GM12878 (cell line): ENCODE measurements at regions not wholly inside any gene's neighbourhood (a gene's known extent, or its start where the extent isn't known, plus 50 kb on each side); places are given as distances from the start of the nearest gene placed in this dataset.

Experiments used
- ATAC-seq: fragments of 200-7000 bp; cut with Tn5 transposase; 3 replicates; pipeline ENCODE4 v1.9.1; 2020; ENCODE audit warnings: mild to moderate bottlenecking, moderate library complexity
- BruUV-seq: library from RNA; stranded (reverse); fragments of 400-500 nt; replicated peaks from 2 replicates; lab custom pipeline; 2021; lab: Mats Ljungman, UMichigan
- CTCF ChIA-PET: fragments of 300-600 bp; sonication (Branson Sonifier 250); formaldehyde crosslinking; extraction: SDS; loops from one replicate; lab custom pipeline; 2021; ENCODE audit warnings: inconsistent platforms; lab: Yijun Ruan, JAX
- POLR2A ChIA-PET: fragments of 350-600 bp; formaldehyde crosslinking; extraction: SDS; loops from one replicate; lab custom pipeline; 2021; ENCODE audit warnings: inconsistent platforms; lab: Charles Lee
- RAD21 ChIA-PET: fragments of 300-600 bp; sonication (Branson Sonifier 250); formaldehyde crosslinking; loops from one replicate; lab custom pipeline; 2023; ENCODE audit warnings: antibody characterized with exemption; ENCODE audit not compliant: unreplicated experiment; lab: Charles Lee
- SMC1A ChIA-PET: fragments of 300-600 bp; sonication (Branson Sonifier 250); formaldehyde crosslinking; loops from one replicate; lab custom pipeline; 2023; ENCODE audit not compliant: unreplicated experiment, uncharacterized antibody; lab: Charles Lee
- DNase-seq: peaks from one replicate; pipeline ENCODE4 v3.0.0-alpha.2; 2011; ENCODE audit warnings: low read depth, low spot score
- FAIRE-seq: peaks from 3 replicates; lab custom pipeline; 2011; peaks lifted over from hg19 to GRCh38; lab: Jason Lieb, UNC
- H2AFZ ChIP-seq: 2 replicates; pipeline ENCODE4 v1.6.0; 2011; ENCODE audit warnings: low read depth, low read length, control low read depth; ENCODE audit not compliant: control insufficient read depth
- H3K27ac ChIP-seq: 2 replicates; pipeline ENCODE4 v1.5.1; 2011; ENCODE audit warnings: control low read depth; ENCODE audit not compliant: control insufficient read depth, insufficient read depth
- H3K27me3 ChIP-seq, 2 experiments: replicated peaks in 1 of 2; 2 replicates each; pipeline versions ENCODE4 v1.6.0 to v1.6.1; 2011; ENCODE audit warnings: low read length in 1 of 2; ENCODE audit not compliant: control insufficient read depth in 2 of 2, insufficient read depth in 2 of 2
- H3K36me3 ChIP-seq, 2 experiments: 2 replicates each; pipeline ENCODE4 v1.5.1; 2011; ENCODE audit warnings: low read length in 1 of 2; ENCODE audit not compliant: control insufficient read depth in 2 of 2, insufficient read depth in 2 of 2
- H3K4me1 ChIP-seq: 2 replicates; pipeline ENCODE4 v1.6.1; 2011; ENCODE audit warnings: mild to moderate bottlenecking, low read length, moderate library complexity, mixed read lengths; ENCODE audit not compliant: control insufficient read depth, insufficient read depth
- H3K4me2 ChIP-seq: 2 replicates; pipeline ENCODE4 v1.6.0; 2011; ENCODE audit warnings: control low read depth; ENCODE audit not compliant: control insufficient read depth, insufficient read depth
- H3K4me3 ChIP-seq: fragments of 200-600 bp; sonication (generic); 2 replicates; pipeline ENCODE4 v1.5.1; 2016
- H3K79me2 ChIP-seq: 2 replicates; pipeline ENCODE4 v1.6.0; 2011; ENCODE audit warnings: low read length; ENCODE audit not compliant: control insufficient read depth, insufficient read depth
- H3K9ac ChIP-seq: 2 replicates; pipeline ENCODE4 v1.8.0; 2011; ENCODE audit warnings: low read length, control low read depth, mixed read lengths; ENCODE audit not compliant: control insufficient read depth, insufficient read depth
- H3K9me3 ChIP-seq: replicated peaks from 3 replicates; pipeline ENCODE4 v1.5.1; 2011; ENCODE audit warnings: mild to moderate bottlenecking, low read length; ENCODE audit not compliant: control insufficient read depth, insufficient read depth
- H4K20me1 ChIP-seq: 2 replicates; pipeline ENCODE4 v1.6.0; 2011; ENCODE audit not compliant: control insufficient read depth, insufficient read depth
- CREM ChIP-seq: IDR thresholded peaks from 2 replicates; pipeline ENCODE4 v1.6.1; 2014; ENCODE audit warnings: antibody characterized with exemption, low read depth
- FOXK2 ChIP-seq: fragments of 450-650 bp; IDR thresholded peaks from 2 replicates; pipeline ENCODE4 v1.6.1; 2017; ENCODE audit warnings: mild to moderate bottlenecking, moderate library complexity
- IRF3 ChIP-seq: fragments of 450-650 bp; IDR thresholded peaks from 2 replicates; pipeline ENCODE4 v1.6.1; 2014; ENCODE audit warnings: mild to moderate bottlenecking
- LARP7 ChIP-seq: fragments of 450-650 bp; IDR thresholded peaks from 2 replicates; pipeline ENCODE4 v1.6.1; 2017; ENCODE audit warnings: mild to moderate bottlenecking
- NFYB ChIP-seq: IDR thresholded peaks from 2 replicates; pipeline ENCODE4 v1.6.1; 2011; ENCODE audit warnings: low read depth, mild to moderate bottlenecking, low read length, improper control_type of control experiment, moderate library complexity; ENCODE audit not compliant: insufficient read depth
- SKIL ChIP-seq: fragments of 450-650 bp; IDR thresholded peaks from 2 replicates; pipeline ENCODE4 v1.6.1; 2017; ENCODE audit warnings: mild to moderate bottlenecking, low read depth, inconsistent platforms; ENCODE audit not compliant: poor library complexity, severe bottlenecking
- SUZ12 ChIP-seq: fragments of 200-600 bp; sonication (generic); IDR thresholded peaks from one replicate; pipeline ENCODE4 v1.6.1; 2018; ENCODE audit warnings: antibody characterized with exemption, mild to moderate bottlenecking; ENCODE audit not compliant: unreplicated experiment
- USF1 ChIP-seq: IDR thresholded peaks from 2 replicates; pipeline ENCODE4 v1.6.1; 2011; ENCODE audit warnings: borderline replicate concordance, low read depth, mild to moderate bottlenecking, moderate library complexity, mixed read lengths, low read length; ENCODE audit not compliant: insufficient read depth; ENCODE audit errors: extremely low read length
- ZBTB4 ChIP-seq: fragments of 450-650 bp; formaldehyde crosslinking; IDR thresholded peaks from 2 replicates; pipeline ENCODE4 v1.4.0; 2022; ENCODE audit warnings: mild to moderate bottlenecking, moderate library complexity
- ZNF687 ChIP-seq: fragments of 450-650 bp; IDR thresholded peaks from 2 replicates; pipeline ENCODE4 v1.6.1; 2017; ENCODE audit warnings: mild to moderate bottlenecking, moderate library complexity
- WGBS: methylation state at CpG from one replicate; pipeline ENCODE4 v1.1.6; 2016; ENCODE audit warnings: low lambda C conversion rate; ENCODE audit not compliant: insufficient replicate concordance, insufficient coverage; ENCODE audit errors: missing lambda C conversion rate; 5-methylcytosine and 5-hydroxymethylcytosine counted together
- in situ Hi-C: fragments of 300-500 bp; cut with MboI; formaldehyde crosslinking; loops from 9 replicates; pipeline ENCODE4 v1.14.3; 2018; ENCODE audit warnings: mixed read lengths
- intact Hi-C: fragments of 100-400 bp; cut with micrococcal nuclease; formaldehyde crosslinking; loops from one replicate; pipeline ENCODE4 v1.14.2; 2022; ENCODE audit not compliant: unreplicated experiment

GRCh38 chrX:134737061-134737460, 59.9 kb downstream of the PABIR2 start:
- no peak overlapping the region for H3K9ac ChIP-seq
- H3K9me3 ChIP-seq: no peaks in the 10 kb centered on the region
- ATAC-seq (no peak), DNase-seq (no peak), FAIRE-seq (no peak)
- H3K4me2 ChIP-seq: no peak overlapping the region
- no peaks in the 10 kb centered on the region for H3K79me2 ChIP-seq
- no peaks in the 10 kb centered on the region for H3K36me3 ChIP-seq
- no TSS peak for BruUV-seq
- TF ChIP-seq FOXK2 (no peak), ZBTB4 (CRISPR knock-in tag) (no peak), SKIL (no peak), LARP7 (no peak), ZNF687 (no peak), USF1 (no peak), CREM (no peak), SUZ12 (no peak), NFYB (no peak), IRF3 (no peak)
- TF ChIP-seq, all 136 proteins: peak for 0
- CTCF ChIA-PET: no interaction called here
- RAD21 ChIA-PET: interaction anchor here (0.7 kb wide), 1 partner anchor 10 kb away, joined by 3 read pairs; no protein-coding TSS in a partner anchor
- Histone ChIP-seq H2AFZ (no peak overlapping the region), H3K4me1 (no peaks in the 10 kb centered on the region), H4K20me1 (no peaks in the 10 kb centered on the region), H3K27ac (no peak overlapping the region), H3K27me3 (no peaks in the 10 kb centered on the region), H3K4me3 (no peak overlapping the region)
- in situ Hi-C loops (no loop called here), intact Hi-C loops (no loop called here)
- 46% methylated on average over 6 of the region's 6 CpGs for WGBS
- POLR2A ChIA-PET: no interaction called here
- SMC1A ChIA-PET: no interaction called here
